ENCODE measurements at regions not wholly inside any gene's neighbourhood (a gene's known extent, or its start where the extent isn't known, plus 50 kb on each side); places are given as distances from the start of the nearest gene placed in this dataset.

DNA sequence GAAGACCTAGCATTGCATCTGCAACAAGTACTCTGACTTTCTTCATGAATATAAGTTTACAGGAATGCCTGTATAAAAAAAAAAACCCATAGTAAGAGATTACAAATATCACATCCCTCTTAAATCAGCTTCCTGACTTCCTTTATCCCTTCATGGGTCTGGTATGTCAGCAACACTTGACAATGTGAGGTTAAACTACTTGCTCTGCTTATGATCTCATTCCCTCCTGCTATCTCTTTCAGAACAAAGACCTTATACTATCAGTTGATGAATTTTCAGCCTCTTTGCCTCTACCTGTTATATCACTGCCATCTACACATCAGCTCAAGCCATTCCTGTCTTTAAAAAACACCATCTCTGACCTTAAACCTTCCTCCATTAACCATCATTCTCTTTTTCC lies 130.9 kb upstream of the SAMSN1 start:
- no peak overlapping the region for H3K9ac ChIP-seq (ENCODE audit: extremely low read depth, insufficient read length, low read length)
- H3K4ac ChIP-seq (ENCODE audit: low read depth, low read length) = no peak overlapping the region
- Mint-ChIP-seq H3K27ac (no peak overlapping the region), H3K4me1 (peaks cover 8 to 10% of the 10 kb centered on the region in 2 experiments; a peak in 3 of 4 replicates), H3K9me3 (no peaks in the 10 kb centered on the region), H3K27me3 (ENCODE audit: low read depth) (no peaks in the 10 kb centered on the region), H3K4me3 (no peak overlapping the region), H3K36me3 (ENCODE audit: insufficient read depth in 1 of 3, low read depth in 3 of 3) (no peaks in the 10 kb centered on the region)
- no peak overlapping the region for H3T11ph ChIP-seq (ENCODE audit: low read length)
- H3K9me3 ChIP-seq (ENCODE audit: control insufficient read depth, low read depth, low read length) = no peaks in the 10 kb centered on the region
- H3K18ac ChIP-seq (ENCODE audit: insufficient read length, low read depth, low read length) = no peak overlapping the region
- no peak overlapping the region for H3K23ac ChIP-seq (ENCODE audit: insufficient read length, low read depth, low read length)
- peaks cover 3% of the 10 kb centered on the region; the same call in 1 of the 2 replicates for H3K4me1 ChIP-seq (ENCODE audit: insufficient read depth, low read length)
- H3K23me2 ChIP-seq (ENCODE audit: insufficient read length, low read depth, low read length, poor library complexity, severe bottlenecking) = no peaks in the 10 kb centered on the region
- no peak overlapping the region for H3K56ac ChIP-seq (ENCODE audit: insufficient read length, low read depth, low read length)
- no peak for DNase-seq
- H2AFZ ChIP-seq (ENCODE audit: low read length) = no peak overlapping the region
- H4K20me1 ChIP-seq (ENCODE audit: control insufficient read depth, insufficient read depth, insufficient read length) = no peaks in the 10 kb centered on the region
- H4K5ac ChIP-seq (ENCODE audit: insufficient read length, low read depth, low read length) = no peak overlapping the region
- no peak overlapping the region for H3K27ac ChIP-seq (ENCODE audit: insufficient read length, low read depth, low read length)
- H4K8ac ChIP-seq (replicated peaks; ENCODE audit: insufficient read length, low read depth, low read length) = no peak overlapping the region
- no peak overlapping the region for H4K91ac ChIP-seq (ENCODE audit: insufficient read length, low read depth, low read length)
- no peaks in the 10 kb centered on the region for H3K79me2 ChIP-seq (ENCODE audit: insufficient read depth, low read length)
- H2BK12ac ChIP-seq (ENCODE audit: insufficient read length, low read depth, low read length) = no peak overlapping the region
- H2BK20ac ChIP-seq (ENCODE audit: low read depth, low read length, poor library complexity, severe bottlenecking) = no peak overlapping the region
- H3K27me3 ChIP-seq (ENCODE audit: insufficient read depth, low read length) = no peaks in the 10 kb centered on the region
- H3K14ac ChIP-seq (ENCODE audit: insufficient read depth, low read length) = no peak overlapping the region
- H3K4me2 ChIP-seq (ENCODE audit: insufficient read depth, insufficient read length, low read length) = no peak overlapping the region
- no peak overlapping the region for H2BK5ac ChIP-seq (ENCODE audit: insufficient read length, low read length)
- no peak overlapping the region for H2BK15ac ChIP-seq (ENCODE audit: low read depth, low read length)
- no peaks in the 10 kb centered on the region for H3K79me1 ChIP-seq (ENCODE audit: insufficient read depth, low read depth, low read length, poor library complexity, severe bottlenecking)
- TF ChIP-seq, protein P1, sequence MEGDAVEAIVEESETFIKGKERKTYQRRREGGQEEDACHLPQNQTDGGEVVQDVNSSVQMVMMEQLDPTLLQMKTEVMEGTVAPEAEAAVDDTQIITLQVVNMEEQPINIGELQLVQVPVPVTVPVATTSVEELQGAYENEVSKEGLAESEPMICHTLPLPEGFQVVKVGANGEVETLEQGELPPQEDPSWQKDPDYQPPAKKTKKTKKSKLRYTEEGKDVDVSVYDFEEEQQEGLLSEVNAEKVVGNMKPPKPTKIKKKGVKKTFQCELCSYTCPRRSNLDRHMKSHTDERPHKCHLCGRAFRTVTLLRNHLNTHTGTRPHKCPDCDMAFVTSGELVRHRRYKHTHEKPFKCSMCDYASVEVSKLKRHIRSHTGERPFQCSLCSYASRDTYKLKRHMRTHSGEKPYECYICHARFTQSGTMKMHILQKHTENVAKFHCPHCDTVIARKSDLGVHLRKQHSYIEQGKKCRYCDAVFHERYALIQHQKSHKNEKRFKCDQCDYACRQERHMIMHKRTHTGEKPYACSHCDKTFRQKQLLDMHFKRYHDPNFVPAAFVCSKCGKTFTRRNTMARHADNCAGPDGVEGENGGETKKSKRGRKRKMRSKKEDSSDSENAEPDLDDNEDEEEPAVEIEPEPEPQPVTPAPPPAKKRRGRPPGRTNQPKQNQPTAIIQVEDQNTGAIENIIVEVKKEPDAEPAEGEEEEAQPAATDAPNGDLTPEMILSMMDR (conservative IDR thresholded peaks at IDR 0.05) = no peak
- no peak overlapping the region for H2AK5ac ChIP-seq (ENCODE audit: insufficient read length, low read length)
- H2BK120ac ChIP-seq (ENCODE audit: low read depth, low read length, poor library complexity, severe bottlenecking) = no peak overlapping the region

Measured in H9 (cell line).